Natural killer cell (primary cell): ENCODE measurements at regions not wholly inside any gene's neighbourhood (a gene's known extent, or its start where the extent isn't known, plus 50 kb on each side); places are given as distances from the start of the nearest gene placed in this dataset.

Source experiments
- ATAC-seq, 3 donors: fragments of 150-1000 bp in 2 of 3; fragments of 200-7000 bp in 1 of 3; cut with Tn5 transposase; 1 replicate in 1 of 3; 2 replicates in 2 of 3; pipeline ENCODE4 v1.10.0; 2021; ENCODE audit warnings: mild to moderate bottlenecking in 2 of 3, moderate library complexity in 2 of 3
- DNase-seq, 2 donors: peaks; one replicate each; pipeline versions ENCODE4 v3.0.0 to v3.0.0-alpha.2; 2013 to 2021; ENCODE audit warnings: mixed read lengths in 1 of 2
- H3K27ac ChIP-seq: one replicate; pipeline ENCODE4 v1.5.1; 2013; ENCODE audit warnings: mild to moderate bottlenecking, low read length
- H3K27me3 ChIP-seq: one replicate; pipeline ENCODE4 v1.6.1; 2013; ENCODE audit warnings: low read length; ENCODE audit not compliant: control insufficient read depth, insufficient read depth
- H3K36me3 ChIP-seq: one replicate; pipeline ENCODE4 v1.6.1; 2013; ENCODE audit warnings: low read length; ENCODE audit not compliant: control insufficient read depth, insufficient read depth
- H3K4me1 ChIP-seq: one replicate; pipeline ENCODE4 v1.6.1; 2013; ENCODE audit warnings: low read length; ENCODE audit not compliant: control insufficient read depth, insufficient read depth
- H3K4me3 ChIP-seq: one replicate; pipeline ENCODE4 v1.5.1; 2013; ENCODE audit warnings: low read length
- H3K9me3 ChIP-seq: one replicate; pipeline ENCODE4 v1.6.1; 2013; ENCODE audit warnings: low read length; ENCODE audit not compliant: control insufficient read depth, insufficient read depth
- H3K27ac Mint-ChIP-seq, 2 donors: one replicate each; pipeline ENCODE4 v1.8.0; 2022; ENCODE audit warnings: mild to moderate bottlenecking in 2 of 2, mixed read lengths in 2 of 2, moderate library complexity in 1 of 2
- H3K27me3 Mint-ChIP-seq, 2 donors: one replicate each; pipeline ENCODE4 v1.8.0; 2022; ENCODE audit warnings: low read depth in 2 of 2, mixed read lengths in 2 of 2
- H3K36me3 Mint-ChIP-seq: one replicate; pipeline ENCODE4 v1.8.0; 2022; ENCODE audit warnings: mixed read lengths
- H3K4me1 Mint-ChIP-seq, 2 donors: one replicate each; pipeline ENCODE4 v1.8.0; 2022; ENCODE audit warnings: mixed read lengths in 2 of 2
- H3K4me3 Mint-ChIP-seq: one replicate; pipeline ENCODE4 v1.8.0; 2022; ENCODE audit warnings: mild to moderate bottlenecking, moderate library complexity, mixed read lengths
- H3K9me3 Mint-ChIP-seq, 2 donors: one replicate each; pipeline ENCODE4 v1.8.0; 2022; ENCODE audit warnings: mixed read lengths in 2 of 2
- CTCF ChIP-seq: fragments of 200-600 bp; IDR thresholded peaks from one replicate; pipeline ENCODE4 v1.8.0; 2022; ENCODE audit warnings: antibody characterized with exemption
- WGBS: methylation state at CpG from one replicate; pipeline ENCODE4 v1.1.7; 2013; ENCODE audit warnings: missing lambda C conversion rate; ENCODE audit not compliant: insufficient coverage; 5-methylcytosine and 5-hydroxymethylcytosine counted together
- intact Hi-C: fragments of 100-400 bp; cut with micrococcal nuclease; formaldehyde crosslinking; loops from one replicate; pipeline ENCODE4 v1.14.2; 2022

GRCh38 chr12:38585086-38585485, 268.5 kb downstream of the ALG10B start:
- 100% methylated on average over 1 of the region's 2 CpGs for WGBS
- H3K36me3 Mint-ChIP-seq, result no peaks in the 10 kb centered on the region
- no peak for DNase-seq
- no peak overlapping the region for H3K27ac Mint-ChIP-seq
- no peaks in the 10 kb centered on the region for H3K27me3 Mint-ChIP-seq
- Histone ChIP-seq H3K27ac (no peak overlapping the region), H3K36me3 (no peaks in the 10 kb centered on the region), H3K27me3 (no peaks in the 10 kb centered on the region), H3K4me1 (no peaks in the 10 kb centered on the region), H3K4me3 (no peak overlapping the region), H3K9me3 (no peaks in the 10 kb centered on the region)
- H3K9me3 Mint-ChIP-seq, result peaks cover 10 to 14% of the 10 kb centered on the region in 2 donors
- no peak overlapping the region for H3K4me3 Mint-ChIP-seq
- TF ChIP-seq CTCF, result no peak
- no peak for ATAC-seq
- no peaks in the 10 kb centered on the region for H3K4me1 Mint-ChIP-seq
- intact Hi-C loops, result no loop called here

GRCh38 chr12:38586789-38587188, 270.2 kb downstream of the ALG10B start:
- peaks cover 10 to 14% of the 10 kb centered on the region in 2 donors for H3K9me3 Mint-ChIP-seq
- no peaks in the 10 kb centered on the region for H3K36me3 Mint-ChIP-seq
- no peaks in the 10 kb centered on the region for H3K4me1 ChIP-seq
- H3K27me3 Mint-ChIP-seq, result no peaks in the 10 kb centered on the region
- H3K27ac ChIP-seq, result no peak overlapping the region
- no peaks in the 10 kb centered on the region for H3K36me3 ChIP-seq
- intact Hi-C loops, result no loop called here
- DNase-seq (no peak), ATAC-seq (no peak)
- H3K9me3 ChIP-seq, result no peaks in the 10 kb centered on the region
- H3K4me1 Mint-ChIP-seq, result no peaks in the 10 kb centered on the region
- TF ChIP-seq CTCF, result no peak
- no peak overlapping the region for H3K4me3 ChIP-seq
- no peak overlapping the region for H3K4me3 Mint-ChIP-seq
- no peaks in the 10 kb centered on the region for H3K27me3 ChIP-seq
- H3K27ac Mint-ChIP-seq, result no peak overlapping the region

- ATAC-seq (no peak), DNase-seq (no peak)
- WGBS, result 6% methylated on average over 1 of the region's 1 CpG
- no peak overlapping the region for H3K4me3 Mint-ChIP-seq
- Histone ChIP-seq H3K36me3 (no peaks in the 10 kb centered on the region), H3K4me1 (no peaks in the 10 kb centered on the region), H3K9me3 (no peaks in the 10 kb centered on the region), H3K27ac (no peak overlapping the region), H3K27me3 (no peaks in the 10 kb centered on the region), H3K4me3 (no peak overlapping the region)
- intact Hi-C loops, result no loop called here
- no peak overlapping the region for H3K27ac Mint-ChIP-seq
- no peaks in the 10 kb centered on the region for H3K36me3 Mint-ChIP-seq
- H3K4me1 Mint-ChIP-seq, result no peaks in the 10 kb centered on the region
- H3K9me3 Mint-ChIP-seq, result peaks cover 12 to 17% of the 10 kb centered on the region in 2 donors
- H3K27me3 Mint-ChIP-seq, result no peaks in the 10 kb centered on the region
- no peak for TF ChIP-seq CTCF
These were observed 271.0 kb downstream of the ALG10B start for GRCh38 chr12:38587594-38587993.

GRCh38 chr12:38588624-38589305, 272.2 kb downstream of the ALG10B start:
- Mint-ChIP-seq H3K4me3 (no peak overlapping the region), H3K36me3 (no peaks in the 10 kb centered on the region), H3K4me1 (no peaks in the 10 kb centered on the region), H3K27ac (no peak overlapping the region), H3K27me3 (no peaks in the 10 kb centered on the region), H3K9me3 (peaks cover 13 to 20% of the 10 kb centered on the region in 2 donors)
- Histone ChIP-seq H3K36me3 (no peaks in the 10 kb centered on the region), H3K4me1 (no peaks in the 10 kb centered on the region), H3K27ac (no peak overlapping the region), H3K9me3 (no peaks in the 10 kb centered on the region), H3K4me3 (no peak overlapping the region), H3K27me3 (no peaks in the 10 kb centered on the region)
- no peak for TF ChIP-seq CTCF
- intact Hi-C loops, result no loop called here
- DNase-seq (no peak), ATAC-seq (no peak)
- WGBS, result 84% methylated on average over 4 of the region's 4 CpGs
